ENCODE measurements at regions not wholly inside any gene's neighbourhood (a gene's known extent, or its start where the extent isn't known, plus 50 kb on each side); places are given as distances from the start of the nearest gene placed in this dataset.

- TF ChIP-seq POLR2A (IDR thresholded peaks at IDR 0.05; ENCODE audit: low read depth, low read length) = no peak
- no peak for TF ChIP-seq TAF1 (IDR thresholded peaks at IDR 0.05; ENCODE audit: borderline replicate concordance, low read depth, low read length)
These were observed 702.9 kb downstream of the BRINP3 start for GRCh38 chr1:189774721-189775287.

Data from GM12892 (cell line).